HCT116 (cell line): ENCODE measurements at regions not wholly inside any gene's neighbourhood (a gene's known extent, or its start where the extent isn't known, plus 50 kb on each side); places are given as distances from the start of the nearest gene placed in this dataset.

Source experiments
- ATAC-seq: fragments of 200-7000 bp; cut with Tn5 transposase; 2 replicates; pipeline ENCODE4 v1.9.1; 2020; ENCODE audit warnings: mild to moderate bottlenecking, moderate library complexity
- BruUV-seq: library from RNA; stranded (reverse); fragments of 400-500 nt; replicated peaks from 2 replicates; lab custom pipeline; 2021; lab: Mats Ljungman, UMichigan
- CTCF ChIA-PET: fragments of 300-600 bp; sonication (Branson Sonifier 250); formaldehyde crosslinking; loops from one replicate; lab custom pipeline; 2021; ENCODE audit warnings: antibody characterized with exemption; lab: Charles Lee
- POLR2A ChIA-PET: fragments of 300-600, 350-600 bp; sonication (Branson Sonifier 250); formaldehyde crosslinking; loops from one replicate; lab custom pipeline; 2021; ENCODE audit warnings: antibody characterized with exemption; lab: Charles Lee
- RAD21 ChIA-PET, 2 experiments: fragments of 300-600 bp; sonication (Branson Sonifier 250); formaldehyde crosslinking; loops; one replicate each; lab custom pipeline; 2023; ENCODE audit warnings: low total read pairs in 2 of 2; ENCODE audit not compliant: uncharacterized antibody in 2 of 2, unreplicated experiment in 2 of 2, low non-redundant PET in 1 of 2; lab: Charles Lee
- DNase-seq: peaks from one replicate; pipeline ENCODE4 v3.0.0-alpha.2; 2010; ENCODE audit warnings: low read depth, low spot score
- H2AFZ ChIP-seq: fragments of 200-600 bp; shearing (Covaris generic), sonication (generic); 2 replicates; pipeline ENCODE4 v1.6.1; 2017; ENCODE audit warnings: low read depth, mixed run types, mixed read lengths, antibody characterized with exemption, low read length; ENCODE audit not compliant: poor library complexity, severe bottlenecking
- H3K27ac ChIP-seq: 2 replicates; pipeline ENCODE4 v1.5.1; 2012; ENCODE audit warnings: low read depth, low read length
- H3K27me3 ChIP-seq: fragments of 200-600 bp; sonication (generic); 2 replicates; pipeline ENCODE4 v1.6.1; 2016; ENCODE audit warnings: mixed run types, low read length, mixed read lengths; ENCODE audit not compliant: insufficient read depth
- H3K36me3 ChIP-seq, 2 experiments: fragments of 200-500 bp in 1 of 2; fragments of 200-600 bp in 1 of 2; sonication (Bioruptor generic) in 1 of 2; sonication (generic) in 1 of 2; 2 replicates each; pipeline versions ENCODE4 v1.5.1 to v1.6.1; 2014 to 2016; ENCODE audit warnings: low read length in 2 of 2, inconsistent platforms in 1 of 2, mixed read lengths in 1 of 2, mixed run types in 1 of 2; ENCODE audit not compliant: insufficient read depth in 2 of 2, control insufficient read depth in 1 of 2
- H3K4me1 ChIP-seq, 2 experiments: fragments of 200-600 bp in 1 of 2; sonication (generic) in 1 of 2; 2 replicates each; pipeline versions ENCODE4 v1.5.1 to v1.6.1; 2012 to 2017; ENCODE audit warnings: low read length in 2 of 2, inconsistent platforms in 1 of 2, mild to moderate bottlenecking in 1 of 2, mixed read lengths in 1 of 2, mixed run types in 1 of 2, moderate library complexity in 1 of 2; ENCODE audit not compliant: insufficient read depth in 2 of 2, control insufficient read depth in 1 of 2
- H3K4me2 ChIP-seq: fragments of 200-600 bp; sonication (generic); 2 replicates; pipeline ENCODE4 v1.6.1; 2017; ENCODE audit warnings: mixed run types, low read length, mixed read lengths
- H3K4me3 ChIP-seq, 2 experiments: fragments of 200-600 bp in 1 of 2; sonication (generic) in 1 of 2; replicated peaks in 1 of 2; 2 replicates each; pipeline ENCODE4 v1.5.1; 2011 to 2016; ENCODE audit warnings: low read length in 2 of 2, control low read depth in 1 of 2, low read depth in 1 of 2, mild to moderate bottlenecking in 1 of 2, mixed read lengths in 1 of 2, mixed run types in 1 of 2
- H3K79me2 ChIP-seq: fragments of 200-600 bp; sonication (generic); 2 replicates; pipeline ENCODE4 v1.6.1; 2017; ENCODE audit warnings: mild to moderate bottlenecking, mixed run types, low read length, moderate library complexity, mixed read lengths; ENCODE audit not compliant: insufficient read depth
- H3K9ac ChIP-seq: fragments of 200-600 bp; sonication (generic); 2 replicates; pipeline ENCODE4 v1.6.1; 2016; ENCODE audit warnings: low read length, mixed read lengths
- H3K9me2 ChIP-seq: fragments of 200-600 bp; sonication (generic), shearing (Covaris generic); 2 replicates; pipeline ENCODE4 v1.6.1; 2017; ENCODE audit warnings: mixed run types, mild to moderate bottlenecking, moderate library complexity; ENCODE audit not compliant: insufficient read depth
- H3K9me3 ChIP-seq, 2 experiments: fragments of 200-500 bp in 1 of 2; fragments of 200-600 bp in 1 of 2; sonication (Bioruptor generic) in 1 of 2; sonication (generic) in 1 of 2; 2 replicates each; pipeline ENCODE4 v1.6.1; 2014 to 2017; ENCODE audit warnings: low read length in 2 of 2, mixed read lengths in 2 of 2, inconsistent platforms in 1 of 2, low read depth in 1 of 2, mild to moderate bottlenecking in 1 of 2, mixed run types in 1 of 2, moderate library complexity in 1 of 2; ENCODE audit not compliant: control insufficient read depth in 1 of 2, insufficient read depth in 1 of 2
- H4K20me1 ChIP-seq: fragments of 200-600 bp; sonication (generic), shearing (Covaris generic); 2 replicates; pipeline ENCODE4 v1.6.1; 2017; ENCODE audit warnings: mixed run types, mild to moderate bottlenecking, moderate library complexity; ENCODE audit not compliant: insufficient read depth
- CBX3 ChIP-seq: IDR thresholded peaks from 2 replicates; pipeline ENCODE4 v1.6.1; 2012; ENCODE audit warnings: low read depth
- CEBPB ChIP-seq: IDR thresholded peaks from 2 replicates; pipeline ENCODE4 v1.6.1; 2012; ENCODE audit warnings: low read depth
- EGR1 ChIP-seq: IDR thresholded peaks from 2 replicates; pipeline ENCODE4 v1.6.1; 2012; ENCODE audit warnings: low read depth
- ELF1 ChIP-seq: IDR thresholded peaks from 2 replicates; pipeline ENCODE4 v1.6.1; 2012; ENCODE audit warnings: low read depth, borderline replicate concordance
- FOSL1 ChIP-seq: IDR thresholded peaks from 2 replicates; pipeline ENCODE4 v1.6.1; 2012; ENCODE audit warnings: low read depth
- POLR2A ChIP-seq: IDR thresholded peaks from 2 replicates; pipeline ENCODE4 v1.7.0; 2011; ENCODE audit warnings: borderline replicate concordance; ENCODE audit not compliant: insufficient read depth, insufficient read length; ENCODE audit errors: extremely low read depth
- POLR2AphosphoS5 ChIP-seq: IDR thresholded peaks from 2 replicates; pipeline ENCODE4 v1.6.1; 2011; ENCODE audit warnings: mild to moderate bottlenecking, low read depth, low read length, moderate library complexity
- SIN3A ChIP-seq: IDR thresholded peaks from 2 replicates; pipeline ENCODE4 v1.6.1; 2012; ENCODE audit warnings: low read depth
- SP1 ChIP-seq: IDR thresholded peaks from 2 replicates; pipeline ENCODE4 v1.6.1; 2012; ENCODE audit warnings: low read depth
- SRF ChIP-seq: IDR thresholded peaks from 2 replicates; pipeline ENCODE4 v1.6.1; 2012; ENCODE audit warnings: low read depth
- YY1 ChIP-seq: IDR thresholded peaks from 2 replicates; pipeline ENCODE4 v1.6.1; 2011; ENCODE audit warnings: low read length, low read depth, moderate library complexity, mild to moderate bottlenecking; ENCODE audit not compliant: insufficient replicate concordance; ENCODE audit errors: extremely low read depth
- ZNF274 ChIP-seq: fragments of 200-500 bp; sonication (Bioruptor generic); IDR thresholded peaks from 2 replicates; pipeline ENCODE4 v1.6.1; 2014; ENCODE audit warnings: mild to moderate bottlenecking, low read depth, low read length, inconsistent platforms
- intact Hi-C: fragments of 100-400 bp; cut with micrococcal nuclease; formaldehyde crosslinking; loops from 2 replicates; pipeline ENCODE4 v1.10.0; 2022
- TF ChIP-seq, protein P1 (sequence below): IDR thresholded peaks from 2 replicates; pipeline ENCODE4 v1.6.1; 2012; ENCODE audit warnings: low read depth
- TF ChIP-seq, protein P2 (sequence below): IDR thresholded peaks from 2 replicates; pipeline ENCODE4 v1.6.1; 2012
- TF ChIP-seq, protein P3 (sequence below): IDR thresholded peaks from 2 replicates; pipeline ENCODE4 v1.6.1; 2012

DNA sequence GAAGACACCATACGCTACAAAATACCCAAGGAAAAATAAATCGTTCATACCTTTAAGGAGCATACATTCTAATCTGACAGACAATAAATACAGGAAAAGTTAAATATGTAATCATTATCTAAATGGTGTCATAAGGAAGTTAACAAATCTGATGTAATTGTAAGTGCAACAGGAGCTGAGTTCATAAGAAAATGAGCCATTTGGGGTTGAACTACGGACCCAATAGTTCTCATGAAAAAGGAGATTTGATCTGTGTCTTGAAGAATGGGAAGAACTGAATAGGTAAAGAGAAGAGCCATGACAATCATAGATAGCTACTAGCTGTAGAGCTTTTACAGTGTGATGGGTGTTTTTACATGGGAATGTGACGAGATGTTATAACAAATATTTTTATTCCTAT, 175.6 kb downstream of the ANKRD50 start:
- no peaks in the 10 kb centered on the region for H3K9me2 ChIP-seq
- no peaks in the 10 kb centered on the region for H3K4me1 ChIP-seq
- H3K9me3 ChIP-seq, result no peaks in the 10 kb centered on the region
- no peaks in the 10 kb centered on the region for H3K27me3 ChIP-seq
- no peaks in the 10 kb centered on the region for H4K20me1 ChIP-seq
- TF ChIP-seq FOSL1, result no peak
- TF ChIP-seq POLR2AphosphoS5, result no peak
- TF ChIP-seq ZNF274, result no peak
- TF ChIP-seq CEBPB, result no peak
- H3K4me3 ChIP-seq, result no peak overlapping the region
- no peaks in the 10 kb centered on the region for H3K79me2 ChIP-seq
- H3K36me3 ChIP-seq, result no peaks in the 10 kb centered on the region
- intact Hi-C loops, result no loop called here
- no peak overlapping the region for H3K9ac ChIP-seq
- BruUV-seq, result no TSS peak
- ChIA-PET CTCF (no interaction called here), RAD21 (no interaction called here), POLR2A (no interaction called here)
- no peak overlapping the region for H3K27ac ChIP-seq
- ATAC-seq, result no peak
- DNase-seq, result no peak
- H3K4me2 ChIP-seq, result no peak overlapping the region
- no peak overlapping the region for H2AFZ ChIP-seq

DNA sequence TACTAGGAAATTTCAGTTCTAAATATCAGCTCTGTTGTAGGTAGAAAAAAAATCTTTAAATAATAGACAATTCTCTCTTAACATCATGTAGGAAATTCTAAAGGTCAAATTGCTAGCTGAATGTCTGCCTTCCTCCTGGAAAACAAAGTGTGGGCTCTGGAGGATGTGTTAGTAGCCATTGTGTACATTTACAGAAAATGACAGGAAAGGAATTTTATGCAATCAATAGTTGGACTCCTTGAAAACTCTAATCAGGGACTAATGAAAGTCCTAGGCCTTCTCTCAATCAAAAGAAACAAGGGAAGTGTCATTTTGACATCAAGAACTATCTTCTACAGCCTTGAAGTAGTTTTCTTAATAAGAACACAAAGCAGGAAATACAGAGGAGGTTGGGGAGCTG, 174.6 kb downstream of the ANKRD50 start:
- intact Hi-C loops, result no loop called here
- BruUV-seq, result no TSS peak
- no peak for ATAC-seq
- Histone ChIP-seq H3K9me3 (no peaks in the 10 kb centered on the region), H3K4me3 (no peak overlapping the region), H4K20me1 (no peaks in the 10 kb centered on the region), H3K9me2 (no peaks in the 10 kb centered on the region), H3K27me3 (no peaks in the 10 kb centered on the region), H2AFZ (no peak overlapping the region), H3K4me1 (no peaks in the 10 kb centered on the region), H3K36me3 (no peaks in the 10 kb centered on the region), H3K79me2 (no peaks in the 10 kb centered on the region), H3K9ac (no peak overlapping the region), H3K27ac (no peak overlapping the region), H3K4me2 (no peak overlapping the region)
- ChIA-PET CTCF (no interaction called here), RAD21 (no interaction called here), POLR2A (no interaction called here)
- TF ChIP-seq POLR2AphosphoS5 (no peak), EGR1 (no peak), SIN3A (no peak), FOSL1 (no peak), CBX3 (no peak), ELF1 (no peak), SP1 (no peak), YY1 (no peak), POLR2A (no peak), ZNF274 (no peak), SRF (no peak)
- TF ChIP-seq, protein P1, sequence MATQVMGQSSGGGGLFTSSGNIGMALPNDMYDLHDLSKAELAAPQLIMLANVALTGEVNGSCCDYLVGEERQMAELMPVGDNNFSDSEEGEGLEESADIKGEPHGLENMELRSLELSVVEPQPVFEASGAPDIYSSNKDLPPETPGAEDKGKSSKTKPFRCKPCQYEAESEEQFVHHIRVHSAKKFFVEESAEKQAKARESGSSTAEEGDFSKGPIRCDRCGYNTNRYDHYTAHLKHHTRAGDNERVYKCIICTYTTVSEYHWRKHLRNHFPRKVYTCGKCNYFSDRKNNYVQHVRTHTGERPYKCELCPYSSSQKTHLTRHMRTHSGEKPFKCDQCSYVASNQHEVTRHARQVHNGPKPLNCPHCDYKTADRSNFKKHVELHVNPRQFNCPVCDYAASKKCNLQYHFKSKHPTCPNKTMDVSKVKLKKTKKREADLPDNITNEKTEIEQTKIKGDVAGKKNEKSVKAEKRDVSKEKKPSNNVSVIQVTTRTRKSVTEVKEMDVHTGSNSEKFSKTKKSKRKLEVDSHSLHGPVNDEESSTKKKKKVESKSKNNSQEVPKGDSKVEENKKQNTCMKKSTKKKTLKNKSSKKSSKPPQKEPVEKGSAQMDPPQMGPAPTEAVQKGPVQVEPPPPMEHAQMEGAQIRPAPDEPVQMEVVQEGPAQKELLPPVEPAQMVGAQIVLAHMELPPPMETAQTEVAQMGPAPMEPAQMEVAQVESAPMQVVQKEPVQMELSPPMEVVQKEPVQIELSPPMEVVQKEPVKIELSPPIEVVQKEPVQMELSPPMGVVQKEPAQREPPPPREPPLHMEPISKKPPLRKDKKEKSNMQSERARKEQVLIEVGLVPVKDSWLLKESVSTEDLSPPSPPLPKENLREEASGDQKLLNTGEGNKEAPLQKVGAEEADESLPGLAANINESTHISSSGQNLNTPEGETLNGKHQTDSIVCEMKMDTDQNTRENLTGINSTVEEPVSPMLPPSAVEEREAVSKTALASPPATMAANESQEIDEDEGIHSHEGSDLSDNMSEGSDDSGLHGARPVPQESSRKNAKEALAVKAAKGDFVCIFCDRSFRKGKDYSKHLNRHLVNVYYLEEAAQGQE, result no peak
- TF ChIP-seq, protein P2, sequence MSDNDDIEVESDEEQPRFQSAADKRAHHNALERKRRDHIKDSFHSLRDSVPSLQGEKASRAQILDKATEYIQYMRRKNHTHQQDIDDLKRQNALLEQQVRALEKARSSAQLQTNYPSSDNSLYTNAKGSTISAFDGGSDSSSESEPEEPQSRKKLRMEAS, result no peak
- TF ChIP-seq, protein P3, sequence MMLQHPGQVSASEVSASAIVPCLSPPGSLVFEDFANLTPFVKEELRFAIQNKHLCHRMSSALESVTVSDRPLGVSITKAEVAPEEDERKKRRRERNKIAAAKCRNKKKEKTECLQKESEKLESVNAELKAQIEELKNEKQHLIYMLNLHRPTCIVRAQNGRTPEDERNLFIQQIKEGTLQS, result no peak
- no peak for DNase-seq
